ENCODE measurements at regions not wholly inside any gene's neighbourhood (a gene's known extent, or its start where the extent isn't known, plus 50 kb on each side); places are given as distances from the start of the nearest gene placed in this dataset.

GRCh38 chr10:78981257-78981969 lies 87.4 kb upstream of the ZMIZ1 start:
- Histone ChIP-seq H3K4me1 (peaks cover 14% of the 10 kb centered on the region), H3K36me3 (ENCODE audit: insufficient read depth in 1 of 2, low read depth in 1 of 2) (no peaks in the 10 kb centered on the region), H3K27me3 (ENCODE audit: insufficient read depth in 3 of 3, low read length in 2 of 3) (no peaks in the 10 kb centered on the region), H3K27ac (no peak overlapping the region), H3K4me3 (no peak overlapping the region), H3K9me3 (no peaks in the 10 kb centered on the region)
- ATAC-seq, result no peak
- 75 to 87% (median 84%) methylated on average over 6 of the region's 6 CpGs for WGBS, 3 donors
- peak in 1 of 2 donors; percentile 14 for DNase-seq
- intact Hi-C loops (cut with DNase I), result no loop called here
- no peak for TF ChIP-seq CTCF (IDR thresholded peaks at IDR 0.05)

DNA sequence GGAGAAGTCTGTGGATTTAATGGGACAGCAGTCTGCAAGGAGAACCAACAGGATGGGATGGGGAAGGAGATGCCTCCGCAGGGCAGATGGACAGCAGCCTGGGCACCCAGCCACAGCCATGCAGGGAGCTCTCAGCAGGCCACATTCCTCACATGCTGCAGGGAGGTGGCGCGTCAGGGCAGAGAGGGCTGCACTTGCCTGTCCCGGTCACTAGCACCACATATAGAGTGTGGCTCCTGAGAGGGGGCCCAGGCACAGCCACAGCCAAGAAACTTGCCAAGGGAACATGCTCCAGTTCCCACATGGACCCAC lies 86.8 kb upstream of the ZMIZ1 start:
- H3K4me3 ChIP-seq, result no peak overlapping the region
- TF ChIP-seq CTCF (IDR thresholded peaks at IDR 0.05), result no peak
- intact Hi-C loops (cut with DNase I), result no loop called here
- H3K4me1 ChIP-seq, result peaks cover 20% of the 10 kb centered on the region
- WGBS, 3 donors, result 29 to 55% (median 38%) methylated on average over 4 of the region's 4 CpGs
- H3K27ac ChIP-seq, result no peak overlapping the region
- H3K27me3 ChIP-seq (ENCODE audit: insufficient read depth in 3 of 3, low read length in 2 of 3), result no peaks in the 10 kb centered on the region
- H3K9me3 ChIP-seq, result no peaks in the 10 kb centered on the region
- ATAC-seq (peak; percentile 47 to 77 (median 65)), DNase-seq (peak in 1 of 2 donors; percentile 76)
- H3K36me3 ChIP-seq (ENCODE audit: insufficient read depth in 1 of 2, low read depth in 1 of 2), result no peaks in the 10 kb centered on the region

DNA sequence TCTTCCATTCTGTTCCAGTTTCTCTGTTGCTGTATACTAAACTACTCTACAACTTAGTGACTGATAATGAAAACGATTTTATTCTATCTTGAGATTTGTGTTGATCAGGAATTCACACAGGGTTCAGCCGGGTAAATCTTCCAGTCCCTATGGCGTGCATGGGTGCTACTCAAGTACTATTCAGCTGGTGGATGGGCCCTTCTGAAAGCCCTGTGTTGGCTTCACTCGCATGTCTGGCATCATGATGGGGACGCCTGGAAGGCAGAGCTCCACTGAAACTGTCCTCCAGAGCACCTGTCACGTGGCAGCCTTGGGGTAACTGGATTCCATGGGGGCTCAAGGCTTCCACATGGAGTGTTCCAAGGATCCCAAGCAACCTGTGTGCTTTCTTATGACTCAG lies 86.0 kb upstream of the ZMIZ1 start:
- DNase-seq (peak in 1 of 2 donors; percentile 30), ATAC-seq (no peak)
- no peaks in the 10 kb centered on the region for H3K36me3 ChIP-seq (ENCODE audit: insufficient read depth in 1 of 2, low read depth in 1 of 2)
- no peaks in the 10 kb centered on the region for H3K27me3 ChIP-seq (ENCODE audit: insufficient read depth in 3 of 3, low read length in 2 of 3)
- no peak overlapping the region for H3K4me3 ChIP-seq
- H3K4me1 ChIP-seq, result peaks cover 24% of the 10 kb centered on the region
- 76 to 87% (median 81%) methylated on average over 6 of the region's 6 CpGs for WGBS, 3 donors
- no peaks in the 10 kb centered on the region for H3K9me3 ChIP-seq
- intact Hi-C loops (cut with DNase I), result no loop called here
- TF ChIP-seq CTCF (IDR thresholded peaks at IDR 0.05), result no peak
- H3K27ac ChIP-seq, result no peak overlapping the region

GRCh38 chr10:78983608-78984007 lies 85.2 kb upstream of the ZMIZ1 start:
- DNase-seq (no peak), ATAC-seq (no peak)
- Histone ChIP-seq H3K9me3 (no peaks in the 10 kb centered on the region), H3K36me3 (ENCODE audit: insufficient read depth in 1 of 2, low read depth in 1 of 2) (no peaks in the 10 kb centered on the region), H3K4me1 (peaks cover 24% of the 10 kb centered on the region), H3K27ac (no peak overlapping the region), H3K27me3 (ENCODE audit: insufficient read depth in 3 of 3, low read length in 2 of 3) (no peaks in the 10 kb centered on the region), H3K4me3 (no peak overlapping the region)
- intact Hi-C loops (cut with DNase I), result no loop called here
- TF ChIP-seq CTCF (IDR thresholded peaks at IDR 0.05), result no peak
- 87 to 92% (median 91%) methylated on average over 4 of the region's 4 CpGs for WGBS, 3 donors
